ENCODE measurements at regions not wholly inside any gene's neighbourhood (a gene's known extent, or its start where the extent isn't known, plus 50 kb on each side); places are given as distances from the start of the nearest gene placed in this dataset.

- H3K27ac ChIP-seq (ENCODE audit: insufficient read depth, low read depth, low read length, poor library complexity, severe bottlenecking): no peak overlapping the region
- no peaks in the 10 kb centered on the region for H3K36me3 ChIP-seq (ENCODE audit: control insufficient read depth, insufficient read depth, low read length)
- no peaks in the 10 kb centered on the region for H3K27me3 ChIP-seq (ENCODE audit: control insufficient read depth, insufficient read depth, low read length, poor library complexity, severe bottlenecking)
- H3K4me3 ChIP-seq (ENCODE audit: insufficient read depth, low read depth, low read length): no peak overlapping the region
- 77 to 78% methylated on average over 5 of the region's 5 CpGs for WGBS, 2 experiments
- no peaks in the 10 kb centered on the region for H3K9me3 ChIP-seq (ENCODE audit: control insufficient read depth, low read length)
- H3K4me1 ChIP-seq (ENCODE audit: control insufficient read depth, insufficient read depth, low read length): no peaks in the 10 kb centered on the region
Observed at GRCh38 chr4:57410331-57411052, 300.3 kb upstream of the IGFBP7 start.

GRCh38 chr4:57405359-57405758 lies 295.2 kb upstream of the IGFBP7 start:
- Histone ChIP-seq H3K4me1 (ENCODE audit: control insufficient read depth, insufficient read depth, low read length) (peaks cover 7% of the 10 kb centered on the region), H3K27me3 (ENCODE audit: control insufficient read depth, insufficient read depth, low read length, poor library complexity, severe bottlenecking) (no peaks in the 10 kb centered on the region), H3K36me3 (ENCODE audit: control insufficient read depth, insufficient read depth, low read length) (no peaks in the 10 kb centered on the region), H3K27ac (ENCODE audit: insufficient read depth, low read depth, low read length, poor library complexity, severe bottlenecking) (no peak overlapping the region), H3K4me3 (ENCODE audit: insufficient read depth, low read depth, low read length) (no peak overlapping the region), H3K9me3 (ENCODE audit: control insufficient read depth, low read length) (no peaks in the 10 kb centered on the region)
- WGBS, 2 experiments: 68 to 80% methylated on average over 2 of the region's 2 CpGs

GRCh38 chr4:57404483-57404882 lies 294.3 kb upstream of the IGFBP7 start:
- WGBS, 2 experiments: 56 to 68% methylated on average over 4 of the region's 4 CpGs
- no peaks in the 10 kb centered on the region for H3K9me3 ChIP-seq (ENCODE audit: control insufficient read depth, low read length)
- no peaks in the 10 kb centered on the region for H3K36me3 ChIP-seq (ENCODE audit: control insufficient read depth, insufficient read depth, low read length)
- H3K27ac ChIP-seq (ENCODE audit: insufficient read depth, low read depth, low read length, poor library complexity, severe bottlenecking): no peak overlapping the region
- H3K4me1 ChIP-seq (ENCODE audit: control insufficient read depth, insufficient read depth, low read length): peaks cover 7% of the 10 kb centered on the region
- H3K27me3 ChIP-seq (ENCODE audit: control insufficient read depth, insufficient read depth, low read length, poor library complexity, severe bottlenecking): no peaks in the 10 kb centered on the region
- H3K4me3 ChIP-seq (ENCODE audit: insufficient read depth, low read depth, low read length): no peak overlapping the region

GRCh38 chr4:57403591-57403990 lies 293.4 kb upstream of the IGFBP7 start:
- Histone ChIP-seq H3K9me3 (ENCODE audit: control insufficient read depth, low read length) (no peaks in the 10 kb centered on the region), H3K4me3 (ENCODE audit: insufficient read depth, low read depth, low read length) (no peak overlapping the region), H3K4me1 (ENCODE audit: control insufficient read depth, insufficient read depth, low read length) (peaks cover 7% of the 10 kb centered on the region), H3K27ac (ENCODE audit: insufficient read depth, low read depth, low read length, poor library complexity, severe bottlenecking) (no peak overlapping the region), H3K36me3 (ENCODE audit: control insufficient read depth, insufficient read depth, low read length) (no peaks in the 10 kb centered on the region), H3K27me3 (ENCODE audit: control insufficient read depth, insufficient read depth, low read length, poor library complexity, severe bottlenecking) (no peaks in the 10 kb centered on the region)
- WGBS, 2 experiments: 91 to 96% methylated on average over 2 of the region's 2 CpGs

GRCh38 chr4:57401586-57401985 lies 291.4 kb upstream of the IGFBP7 start:
- H3K4me1 ChIP-seq (ENCODE audit: control insufficient read depth, insufficient read depth, low read length): peaks cover 7% of the 10 kb centered on the region
- H3K9me3 ChIP-seq (ENCODE audit: control insufficient read depth, low read length): no peaks in the 10 kb centered on the region
- H3K36me3 ChIP-seq (ENCODE audit: control insufficient read depth, insufficient read depth, low read length): no peaks in the 10 kb centered on the region
- H3K27ac ChIP-seq (ENCODE audit: insufficient read depth, low read depth, low read length, poor library complexity, severe bottlenecking): no peak overlapping the region
- 91 to 98% methylated on average over 3 to 4 of the region's 4 CpGs for WGBS, 2 experiments
- H3K4me3 ChIP-seq (ENCODE audit: insufficient read depth, low read depth, low read length): no peak overlapping the region
- no peaks in the 10 kb centered on the region for H3K27me3 ChIP-seq (ENCODE audit: control insufficient read depth, insufficient read depth, low read length, poor library complexity, severe bottlenecking)

GRCh38 chr4:57378766-57379165 lies 268.6 kb upstream of the IGFBP7 start:
- Histone ChIP-seq H3K9me3 (ENCODE audit: control insufficient read depth, low read length) (no peaks in the 10 kb centered on the region), H3K27ac (ENCODE audit: insufficient read depth, low read depth, low read length, poor library complexity, severe bottlenecking) (no peak overlapping the region), H3K27me3 (ENCODE audit: control insufficient read depth, insufficient read depth, low read length, poor library complexity, severe bottlenecking) (no peaks in the 10 kb centered on the region), H3K4me3 (ENCODE audit: insufficient read depth, low read depth, low read length) (no peak overlapping the region), H3K4me1 (ENCODE audit: control insufficient read depth, insufficient read depth, low read length) (no peaks in the 10 kb centered on the region), H3K36me3 (ENCODE audit: control insufficient read depth, insufficient read depth, low read length) (no peaks in the 10 kb centered on the region)
- 93 to 99% methylated on average over 3 of the region's 3 CpGs for WGBS, 2 experiments

GRCh38 chr4:57374866-57375595 lies 264.8 kb upstream of the IGFBP7 start:
- no peaks in the 10 kb centered on the region for H3K4me1 ChIP-seq (ENCODE audit: control insufficient read depth, insufficient read depth, low read length)
- H3K9me3 ChIP-seq (ENCODE audit: control insufficient read depth, low read length): no peaks in the 10 kb centered on the region
- H3K4me3 ChIP-seq (ENCODE audit: insufficient read depth, low read depth, low read length): no peak overlapping the region
- H3K36me3 ChIP-seq (ENCODE audit: control insufficient read depth, insufficient read depth, low read length): no peaks in the 10 kb centered on the region
- 96 to 100% methylated on average over 1 of the region's 1 CpG for whole genome bisulfite sequencing, 2 experiments
- H3K27me3 ChIP-seq (ENCODE audit: control insufficient read depth, insufficient read depth, low read length, poor library complexity, severe bottlenecking): no peaks in the 10 kb centered on the region
- H3K27ac ChIP-seq (ENCODE audit: insufficient read depth, low read depth, low read length, poor library complexity, severe bottlenecking): no peak overlapping the region

GRCh38 chr4:57373991-57374390 lies 263.8 kb upstream of the IGFBP7 start:
- Histone ChIP-seq H3K27me3 (ENCODE audit: control insufficient read depth, insufficient read depth, low read length, poor library complexity, severe bottlenecking) (no peaks in the 10 kb centered on the region), H3K4me3 (ENCODE audit: insufficient read depth, low read depth, low read length) (no peak overlapping the region), H3K9me3 (ENCODE audit: control insufficient read depth, low read length) (no peaks in the 10 kb centered on the region), H3K36me3 (ENCODE audit: control insufficient read depth, insufficient read depth, low read length) (no peaks in the 10 kb centered on the region), H3K27ac (ENCODE audit: insufficient read depth, low read depth, low read length, poor library complexity, severe bottlenecking) (no peak overlapping the region), H3K4me1 (ENCODE audit: control insufficient read depth, insufficient read depth, low read length) (no peaks in the 10 kb centered on the region)
- WGBS, 2 experiments: 89 to 90% methylated on average over 1 of the region's 1 CpG

GRCh38 chr4:57371671-57372070 lies 261.5 kb upstream of the IGFBP7 start:
- no peak overlapping the region for H3K4me3 ChIP-seq (ENCODE audit: insufficient read depth, low read depth, low read length)
- no peaks in the 10 kb centered on the region for H3K27me3 ChIP-seq (ENCODE audit: control insufficient read depth, insufficient read depth, low read length, poor library complexity, severe bottlenecking)
- H3K4me1 ChIP-seq (ENCODE audit: control insufficient read depth, insufficient read depth, low read length): no peaks in the 10 kb centered on the region
- no peaks in the 10 kb centered on the region for H3K9me3 ChIP-seq (ENCODE audit: control insufficient read depth, low read length)
- no peak overlapping the region for H3K27ac ChIP-seq (ENCODE audit: insufficient read depth, low read depth, low read length, poor library complexity, severe bottlenecking)
- WGBS, 2 experiments: 89 to 90% methylated on average over 4 of the region's 4 CpGs
- H3K36me3 ChIP-seq (ENCODE audit: control insufficient read depth, insufficient read depth, low read length): no peaks in the 10 kb centered on the region

- H3K4me3 ChIP-seq (ENCODE audit: insufficient read depth, low read depth, low read length): no peak overlapping the region
- 97% methylated on average over 3 of the region's 3 CpGs for WGBS, 2 experiments
- no peak overlapping the region for H3K27ac ChIP-seq (ENCODE audit: insufficient read depth, low read depth, low read length, poor library complexity, severe bottlenecking)
- H3K27me3 ChIP-seq (ENCODE audit: control insufficient read depth, insufficient read depth, low read length, poor library complexity, severe bottlenecking): no peaks in the 10 kb centered on the region
- no peaks in the 10 kb centered on the region for H3K4me1 ChIP-seq (ENCODE audit: control insufficient read depth, insufficient read depth, low read length)
- H3K36me3 ChIP-seq (ENCODE audit: control insufficient read depth, insufficient read depth, low read length): no peaks in the 10 kb centered on the region
- H3K9me3 ChIP-seq (ENCODE audit: control insufficient read depth, low read length): no peaks in the 10 kb centered on the region
Observed at GRCh38 chr4:57370691-57371090, 260.5 kb upstream of the IGFBP7 start.

All from ectodermal cell (in vitro differentiated cells).